ENCODE measurements at regions not wholly inside any gene's neighbourhood (a gene's known extent, or its start where the extent isn't known, plus 50 kb on each side); places are given as distances from the start of the nearest gene placed in this dataset.

DNA sequence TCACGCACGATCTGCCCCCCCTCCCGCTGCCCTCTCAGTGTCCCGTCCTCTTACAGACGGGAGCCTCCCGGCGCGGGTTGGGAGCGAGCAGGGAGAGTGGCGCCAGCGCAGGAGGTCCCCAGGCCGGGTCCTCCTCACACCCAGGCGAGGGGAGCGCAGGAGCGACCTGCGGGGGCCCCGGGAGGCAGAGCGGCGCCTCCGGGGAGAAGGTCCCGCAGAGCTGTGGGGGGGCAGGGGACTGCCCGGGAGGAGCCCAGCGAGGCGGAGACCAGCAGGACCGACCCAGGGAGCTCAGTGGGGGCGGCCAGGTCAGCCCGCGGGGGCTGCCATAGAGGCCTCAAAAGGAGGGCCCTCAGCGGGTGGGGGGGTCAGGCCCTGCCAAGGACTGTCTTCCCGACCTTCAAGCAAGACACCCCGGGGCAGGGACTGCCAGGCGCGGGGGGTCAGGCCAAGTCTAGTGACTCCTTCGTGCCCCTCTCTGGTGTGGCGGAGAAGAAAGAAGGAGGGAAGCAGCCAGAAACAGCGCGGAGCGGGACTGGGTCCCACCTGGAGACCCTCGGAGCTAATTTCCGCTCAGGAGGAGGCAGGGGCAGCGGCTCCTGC, 123.3 kb upstream of the ERCC6L2 start:
- TF ChIP-seq, protein P1, sequence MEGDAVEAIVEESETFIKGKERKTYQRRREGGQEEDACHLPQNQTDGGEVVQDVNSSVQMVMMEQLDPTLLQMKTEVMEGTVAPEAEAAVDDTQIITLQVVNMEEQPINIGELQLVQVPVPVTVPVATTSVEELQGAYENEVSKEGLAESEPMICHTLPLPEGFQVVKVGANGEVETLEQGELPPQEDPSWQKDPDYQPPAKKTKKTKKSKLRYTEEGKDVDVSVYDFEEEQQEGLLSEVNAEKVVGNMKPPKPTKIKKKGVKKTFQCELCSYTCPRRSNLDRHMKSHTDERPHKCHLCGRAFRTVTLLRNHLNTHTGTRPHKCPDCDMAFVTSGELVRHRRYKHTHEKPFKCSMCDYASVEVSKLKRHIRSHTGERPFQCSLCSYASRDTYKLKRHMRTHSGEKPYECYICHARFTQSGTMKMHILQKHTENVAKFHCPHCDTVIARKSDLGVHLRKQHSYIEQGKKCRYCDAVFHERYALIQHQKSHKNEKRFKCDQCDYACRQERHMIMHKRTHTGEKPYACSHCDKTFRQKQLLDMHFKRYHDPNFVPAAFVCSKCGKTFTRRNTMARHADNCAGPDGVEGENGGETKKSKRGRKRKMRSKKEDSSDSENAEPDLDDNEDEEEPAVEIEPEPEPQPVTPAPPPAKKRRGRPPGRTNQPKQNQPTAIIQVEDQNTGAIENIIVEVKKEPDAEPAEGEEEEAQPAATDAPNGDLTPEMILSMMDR (IDR thresholded peaks at IDR 0.05) = no peak
- TF ChIP-seq POLR2A (IDR thresholded peaks at IDR 0.05) = no peak
